Neural cell (in vitro differentiated cells): ENCODE measurements at regions not wholly inside any gene's neighbourhood (a gene's known extent, or its start where the extent isn't known, plus 50 kb on each side); places are given as distances from the start of the nearest gene placed in this dataset.

Experiments used
- CTCF ChIP-seq: fragments of 450-650 bp; IDR thresholded peaks from 2 replicates; pipeline ENCODE4 v1.5.1; 2014; ENCODE audit warnings: antibody characterized with exemption, mild to moderate bottlenecking, moderate library complexity; ENCODE audit not compliant: poor library complexity, severe bottlenecking
- EP300 ChIP-seq: fragments of 450-650 bp; conservative IDR thresholded peaks from 2 replicates; pipeline ENCODE4 v1.6.1; 2014; ENCODE audit warnings: antibody characterized with exemption, mild to moderate bottlenecking, moderate library complexity; ENCODE audit not compliant: poor library complexity, severe bottlenecking
- EZH2 ChIP-seq: fragments of 200-600, 300-800 bp; shearing (Covaris generic), sonication (generic); IDR thresholded peaks from 2 replicates; pipeline ENCODE4 v1.6.1; 2014; ENCODE audit warnings: antibody characterized with exemption, low read length, borderline replicate concordance, mild to moderate bottlenecking; ENCODE audit not compliant: insufficient read depth, poor library complexity, severe bottlenecking
- POLR2AphosphoS5 ChIP-seq: IDR thresholded peaks from 2 replicates; pipeline ENCODE4 v1.6.1; 2012
- REST ChIP-seq: IDR thresholded peaks from 2 replicates; pipeline ENCODE4 v1.6.1; 2012; ENCODE audit warnings: borderline replicate concordance
- SMC3 ChIP-seq: fragments of 450-650 bp; conservative IDR thresholded peaks from 2 replicates; pipeline ENCODE4 v1.6.1; 2014; ENCODE audit warnings: antibody characterized with exemption, mild to moderate bottlenecking, moderate library complexity; ENCODE audit not compliant: poor library complexity
- TAF1 ChIP-seq: IDR thresholded peaks from 2 replicates; pipeline ENCODE4 v1.6.1; 2012; ENCODE audit warnings: low read depth

GRCh38 chr5:35362772-35363171 lies 132.5 kb upstream of the PRLR start:
- TF ChIP-seq EZH2 (no peak), CTCF (no peak), REST (no peak), POLR2AphosphoS5 (no peak), SMC3 (no peak), EP300 (no peak), TAF1 (no peak)
